ENCODE measurements at regions not wholly inside any gene's neighbourhood (a gene's known extent, or its start where the extent isn't known, plus 50 kb on each side); places are given as distances from the start of the nearest gene placed in this dataset.

- no TSS peak for BruUV-seq (replicated peaks)
- WGBS (ENCODE audit: insufficient coverage, insufficient replicate concordance, low lambda C conversion rate, missing lambda C conversion rate): 31% methylated on average over 20 of the region's 20 CpGs
Observed at GRCh38 chr2:240252191-240252871, 111.9 kb upstream of the OTOS start.

More at GRCh38 chr2:240252191-240252871, 111.9 kb upstream of the OTOS start:
- H2AFZ ChIP-seq (ENCODE audit: control insufficient read depth, low read depth, low read length): no peak overlapping the region
- TF ChIP-seq NFYB (IDR thresholded peaks at IDR 0.05; ENCODE audit: insufficient read depth, low read depth, low read length) (no peak), RELB (IDR thresholded peaks at IDR 0.05; ENCODE audit: low read depth) (no peak), RELA (IDR thresholded peaks at IDR 0.05; ENCODE audit: borderline replicate concordance, partially characterized antibody) (no peak), RCOR1 (conservative IDR thresholded peaks at IDR 0.05; ENCODE audit: low read depth, low read length) (no peak)
- no peaks in the 10 kb centered on the region for H4K20me1 ChIP-seq (ENCODE audit: control insufficient read depth, insufficient read depth)
- no peak for DNase-seq (ENCODE audit: low read depth, low spot score)
- H3K36me3 ChIP-seq (ENCODE audit: control insufficient read depth in 2 of 2, insufficient read depth in 2 of 2, low read length in 1 of 2): no peaks in the 10 kb centered on the region
- no peak overlapping the region for H3K4me3 ChIP-seq
- no peak overlapping the region for H3K4me2 ChIP-seq (ENCODE audit: control insufficient read depth, insufficient read depth)
- RAD21 ChIA-PET (ENCODE audit: unreplicated experiment): no interaction called here
- intact Hi-C loops (cut with micrococcal nuclease; ENCODE audit: unreplicated experiment) (no loop called here), in situ Hi-C loops (cut with MboI) (no loop called here)
- ATAC-seq: no peak
- H3K27ac ChIP-seq (ENCODE audit: control insufficient read depth, insufficient read depth): no peak overlapping the region
- no peaks in the 10 kb centered on the region for H3K9me3 ChIP-seq (replicated peaks; ENCODE audit: control insufficient read depth, insufficient read depth, low read length)
- H3K9ac ChIP-seq (ENCODE audit: control insufficient read depth, insufficient read depth, low read length): no peak overlapping the region
- CTCF ChIA-PET: no interaction called here
- POLR2A ChIA-PET: no interaction called here
- no peaks in the 10 kb centered on the region for H3K4me1 ChIP-seq (ENCODE audit: control insufficient read depth, insufficient read depth, low read length)
- no peak for FAIRE-seq
- H3K27me3 ChIP-seq (replicated peaks in 1 of 2; ENCODE audit: control insufficient read depth in 2 of 2, insufficient read depth in 2 of 2, low read length in 1 of 2): no peaks in the 10 kb centered on the region
- no peaks in the 10 kb centered on the region for H3K79me2 ChIP-seq (ENCODE audit: control insufficient read depth, insufficient read depth, low read length)
- SMC1A ChIA-PET (ENCODE audit: uncharacterized antibody, unreplicated experiment): no interaction called here

All from GM12878 (cell line).